GM13977 (cell line): ENCODE measurements at regions not wholly inside any gene's neighbourhood (a gene's known extent, or its start where the extent isn't known, plus 50 kb on each side); places are given as distances from the start of the nearest gene placed in this dataset.

ENCODE experiments used
- DNase-seq: peaks from one replicate; pipeline ENCODE4 v3.0.0; 2012; ENCODE audit warnings: low spot score
- in situ Hi-C: fragments of 300-500 bp; cut with MboI; formaldehyde crosslinking; loops from one replicate; pipeline ENCODE4 v1.12.0; 2022; ENCODE audit warnings: low sequenced_read_pairs, low pct_unique_long_range_greater_than_20kb, mixed read lengths, inconsistent platforms; ENCODE audit not compliant: unreplicated experiment
- TF ChIP-seq, protein P1 (sequence below): IDR thresholded peaks from 2 replicates; pipeline ENCODE4 v1.5.1; 2012; ENCODE audit warnings: mild to moderate bottlenecking, control low read depth; ENCODE audit not compliant: insufficient read depth; ENCODE audit errors: extremely low read depth, missing control alignments

DNA sequence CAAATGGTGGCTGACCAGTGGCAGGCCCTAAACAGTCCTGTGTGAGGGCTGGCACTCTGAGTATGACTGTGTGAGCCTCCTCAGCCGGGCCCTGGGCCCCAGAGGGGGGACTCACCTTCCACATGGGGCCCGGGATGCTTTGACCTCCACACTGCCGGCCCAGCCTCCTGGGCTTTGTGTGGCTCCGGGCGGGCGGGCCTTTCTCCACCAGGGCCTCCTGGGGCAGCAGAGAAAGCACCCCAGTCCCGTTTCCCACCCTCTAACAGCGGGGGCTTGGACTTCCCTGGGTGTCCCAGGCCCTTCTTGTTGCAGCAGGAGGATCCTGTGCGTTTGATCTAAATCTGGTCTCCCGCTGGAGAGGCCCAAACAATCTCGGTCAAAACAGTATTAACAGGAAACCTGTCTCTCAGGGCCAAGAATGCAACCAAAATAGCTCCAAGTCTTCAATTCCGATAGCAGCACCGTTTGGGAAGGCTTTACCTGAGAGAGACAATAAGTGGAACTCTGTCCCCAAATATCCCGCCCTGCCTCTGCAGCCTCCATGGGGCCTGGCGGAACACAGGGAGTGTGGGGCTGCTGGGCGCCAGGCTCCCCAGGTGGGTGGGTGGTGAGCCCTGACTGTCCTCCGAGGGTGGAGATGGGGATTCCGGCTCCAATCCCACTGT is 104.8 kb upstream of the ZNF32 start:
- in situ Hi-C loops, result no loop called here
- no peak for DNase-seq

DNA sequence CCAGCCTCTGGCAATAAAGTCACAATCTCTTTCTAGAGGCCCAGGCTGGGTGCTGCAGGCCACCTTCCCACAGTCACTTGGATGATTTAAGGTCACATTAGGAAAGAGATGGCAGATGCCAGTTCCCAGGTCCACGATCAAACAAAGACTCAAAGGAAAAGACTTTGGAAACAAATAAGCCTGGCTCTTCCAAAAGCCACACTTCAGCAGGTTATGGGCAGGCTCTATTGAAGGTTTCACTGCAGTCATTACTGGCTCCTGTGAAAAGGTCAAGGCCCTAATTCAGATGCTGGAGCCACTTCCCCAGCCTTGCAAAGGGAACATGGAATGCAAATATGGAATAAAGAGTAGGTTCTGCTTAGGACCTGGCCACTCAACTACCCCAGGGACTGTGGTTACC is 104.0 kb upstream of the ZNF32 start:
- DNase-seq, result no peak
- TF ChIP-seq, protein P1, sequence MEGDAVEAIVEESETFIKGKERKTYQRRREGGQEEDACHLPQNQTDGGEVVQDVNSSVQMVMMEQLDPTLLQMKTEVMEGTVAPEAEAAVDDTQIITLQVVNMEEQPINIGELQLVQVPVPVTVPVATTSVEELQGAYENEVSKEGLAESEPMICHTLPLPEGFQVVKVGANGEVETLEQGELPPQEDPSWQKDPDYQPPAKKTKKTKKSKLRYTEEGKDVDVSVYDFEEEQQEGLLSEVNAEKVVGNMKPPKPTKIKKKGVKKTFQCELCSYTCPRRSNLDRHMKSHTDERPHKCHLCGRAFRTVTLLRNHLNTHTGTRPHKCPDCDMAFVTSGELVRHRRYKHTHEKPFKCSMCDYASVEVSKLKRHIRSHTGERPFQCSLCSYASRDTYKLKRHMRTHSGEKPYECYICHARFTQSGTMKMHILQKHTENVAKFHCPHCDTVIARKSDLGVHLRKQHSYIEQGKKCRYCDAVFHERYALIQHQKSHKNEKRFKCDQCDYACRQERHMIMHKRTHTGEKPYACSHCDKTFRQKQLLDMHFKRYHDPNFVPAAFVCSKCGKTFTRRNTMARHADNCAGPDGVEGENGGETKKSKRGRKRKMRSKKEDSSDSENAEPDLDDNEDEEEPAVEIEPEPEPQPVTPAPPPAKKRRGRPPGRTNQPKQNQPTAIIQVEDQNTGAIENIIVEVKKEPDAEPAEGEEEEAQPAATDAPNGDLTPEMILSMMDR, result no peak
- in situ Hi-C loops, result no loop called here

More for the DNA sequence above, 104.8 kb upstream of the ZNF32 start:
- TF ChIP-seq, protein P1, result no peak

DNA sequence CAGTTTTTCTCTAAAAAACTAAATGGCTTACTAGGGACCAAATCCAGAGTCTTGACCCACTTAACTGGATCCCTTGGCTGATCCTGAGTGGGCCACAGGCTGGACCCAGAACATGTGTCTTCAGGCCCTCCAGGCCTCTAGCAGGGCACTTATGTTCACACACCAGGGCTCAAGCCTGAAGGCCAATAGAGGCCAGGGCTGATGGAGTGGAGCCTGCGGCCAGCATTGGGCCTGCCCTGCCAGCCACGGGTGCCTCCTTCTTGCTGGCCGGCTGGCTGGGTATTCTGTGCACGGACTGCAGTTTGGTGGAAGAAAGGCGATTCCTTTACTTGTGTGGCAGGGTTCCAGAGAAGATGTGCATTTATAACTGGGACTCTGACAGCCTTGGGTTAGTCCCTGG is 103.0 kb upstream of the ZNF32 start:
- in situ Hi-C loops, result no loop called here
- TF ChIP-seq, protein P1, result no peak
- DNase-seq, result no peak

DNA sequence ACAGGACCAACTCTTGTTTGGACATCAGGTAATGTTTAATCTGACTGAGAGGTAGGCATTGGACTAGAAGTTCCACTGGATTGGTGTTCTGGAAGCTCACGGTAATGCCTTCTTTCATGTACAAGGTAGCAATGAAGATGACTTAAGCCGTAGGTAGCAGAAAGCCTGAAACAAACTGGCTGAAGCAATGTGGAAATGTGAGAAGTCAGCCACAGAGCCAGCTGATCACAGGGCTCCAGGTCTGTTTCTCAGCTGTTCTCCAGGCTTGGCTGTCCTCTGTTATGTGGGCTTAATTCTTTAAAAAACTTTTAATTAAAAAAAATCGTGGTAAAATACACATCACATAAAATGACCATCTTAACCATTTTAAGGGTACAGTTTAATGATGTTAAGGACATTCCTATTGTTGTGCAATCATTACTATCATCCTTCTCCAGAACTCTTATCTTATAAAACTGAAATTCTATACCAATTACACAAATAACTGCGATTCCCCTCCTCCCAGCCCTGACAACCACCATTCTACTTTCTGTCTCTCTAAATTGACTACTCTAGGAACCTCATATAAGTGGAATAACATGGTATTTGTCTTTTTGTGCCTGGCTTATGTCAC is 101.4 kb upstream of the ZNF32 start:
- DNase-seq, result no peak
- TF ChIP-seq, protein P1, result no peak
- in situ Hi-C loops, result no loop called here

DNA sequence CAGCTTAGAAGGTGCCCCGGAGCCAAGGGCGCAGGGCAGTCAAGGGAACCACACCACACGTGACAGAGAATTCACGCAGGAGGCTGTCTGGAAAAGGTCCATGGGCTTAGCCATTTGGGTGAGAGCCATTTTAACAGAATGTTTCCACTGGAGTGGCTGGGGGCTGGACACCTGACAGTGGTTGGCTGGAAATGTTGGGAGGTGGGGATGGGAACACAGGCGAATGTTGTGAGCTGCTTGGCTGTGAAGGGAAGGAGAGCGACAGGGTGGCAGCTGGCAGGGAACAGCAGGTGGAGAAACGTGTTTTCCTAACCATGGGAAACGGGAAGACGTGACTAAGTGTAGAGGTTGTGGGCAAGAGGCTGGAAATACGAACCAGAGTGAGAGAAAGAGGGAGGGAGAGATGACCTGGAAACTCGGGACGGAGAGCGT is 100.5 kb upstream of the ZNF32 start:
- TF ChIP-seq, protein P1, result no peak

DNA sequence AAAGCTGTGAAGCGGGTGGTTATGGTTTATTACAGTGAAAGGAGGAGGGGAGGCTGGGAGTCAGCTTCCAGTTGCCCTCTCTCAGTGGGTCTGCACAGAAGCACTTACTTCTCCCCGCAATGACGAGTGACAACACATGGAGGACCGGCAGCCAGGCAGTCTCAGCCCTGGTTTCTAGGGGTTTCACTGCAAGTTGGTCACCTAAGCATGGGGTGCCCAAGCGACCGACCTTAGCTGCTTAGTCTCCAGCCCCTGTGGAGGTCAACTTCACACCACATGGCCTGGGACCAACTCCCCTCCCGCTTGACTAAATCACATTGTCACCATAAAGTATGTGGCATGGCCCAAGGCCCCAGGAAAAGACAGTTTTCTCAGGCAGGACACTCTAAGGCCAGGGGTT is 99.9 kb upstream of the ZNF32 start:
- in situ Hi-C loops, result no loop called here
- TF ChIP-seq, protein P1, result no peak
- no peak for DNase-seq

More for the DNA sequence above, 100.5 kb upstream of the ZNF32 start:
- no peak for DNase-seq
- in situ Hi-C loops, result no loop called here

DNA sequence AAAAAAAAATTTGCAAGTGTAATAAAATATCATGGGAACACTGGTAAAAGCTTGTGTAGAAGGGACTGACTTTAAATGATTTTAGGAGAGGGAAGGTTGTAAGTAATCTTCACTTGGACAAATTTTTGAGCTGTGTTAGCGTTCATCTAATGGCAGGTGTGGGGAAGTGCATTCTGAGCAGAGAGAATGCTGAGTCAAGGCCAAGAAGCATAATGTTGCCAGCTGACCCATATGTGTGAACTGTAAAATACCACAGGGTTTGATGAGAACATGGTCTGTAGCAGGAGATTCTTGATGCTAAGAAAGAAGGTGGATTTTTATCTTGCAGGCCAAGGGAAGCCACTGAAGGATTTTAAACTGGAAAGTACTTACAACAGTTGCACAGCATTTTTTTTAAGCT is 98.2 kb upstream of the ZNF32 start:
- DNase-seq, result no peak
- in situ Hi-C loops, result no loop called here
- TF ChIP-seq, protein P1, result no peak
